ENCODE measurements at regions not wholly inside any gene's neighbourhood (a gene's known extent, or its start where the extent isn't known, plus 50 kb on each side); places are given as distances from the start of the nearest gene placed in this dataset.

DNA sequence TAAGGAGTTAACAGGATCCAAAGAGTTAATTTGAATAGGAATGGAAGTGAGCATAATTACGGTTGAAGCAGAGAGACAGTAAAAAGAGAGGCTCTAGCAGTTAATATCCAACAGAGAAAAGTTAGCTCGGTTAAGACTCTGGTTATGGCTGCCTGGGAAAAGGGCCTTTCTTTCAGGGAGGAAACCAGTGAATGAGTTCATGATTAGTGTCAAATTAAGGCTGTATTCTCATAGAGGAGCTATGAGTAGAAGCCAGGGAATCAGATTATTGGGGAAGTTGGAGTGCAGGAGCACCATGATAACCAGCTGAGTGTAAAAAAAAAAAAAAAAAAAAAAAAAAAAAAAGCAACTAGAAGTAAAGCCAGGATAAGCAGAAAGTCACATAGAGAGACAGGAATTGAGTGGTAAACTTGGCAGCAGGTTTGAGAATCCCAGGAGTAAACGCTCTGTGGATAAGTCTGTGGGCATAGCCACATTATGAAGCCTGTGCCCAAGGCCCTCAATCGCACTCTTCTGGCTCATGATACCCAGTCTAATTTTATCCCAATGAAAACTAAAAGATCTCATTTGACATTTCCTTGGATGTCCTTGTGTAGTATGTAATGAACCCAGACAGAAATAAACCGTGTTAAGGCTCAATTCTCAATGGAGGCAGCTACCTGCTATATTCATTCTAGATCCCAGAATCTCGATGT is 372.6 kb upstream of the MPDZ start:
- peak; percentile 5 for DNase-seq (ENCODE audit: low read depth, low spot score)

- DNase-seq (ENCODE audit: low read depth, low spot score) = no peak
These were observed 372.0 kb upstream of the MPDZ start for GRCh38 chr9:13651526-13651925.

DNA sequence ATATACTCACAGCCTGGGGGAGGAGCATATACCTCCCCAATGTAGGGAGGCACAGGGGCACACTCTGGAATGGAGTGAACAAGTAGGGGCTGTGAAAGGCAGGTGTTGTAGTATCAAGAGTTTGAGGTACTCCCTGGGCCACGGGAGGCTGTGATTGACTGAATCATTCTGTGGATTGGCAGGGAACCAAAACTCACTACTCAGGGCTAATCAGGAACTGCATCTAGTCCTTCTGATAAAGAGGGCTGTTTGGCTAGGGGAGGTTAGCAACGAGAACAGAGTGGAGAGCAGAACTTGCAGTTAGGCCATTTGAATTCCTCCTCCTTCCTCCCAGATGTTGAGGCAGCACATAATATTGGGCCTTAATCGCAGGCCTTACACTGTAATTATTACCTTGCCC is 369.2 kb upstream of the MPDZ start:
- DNase-seq (ENCODE audit: low read depth, low spot score) = peak; percentile 22

DNA sequence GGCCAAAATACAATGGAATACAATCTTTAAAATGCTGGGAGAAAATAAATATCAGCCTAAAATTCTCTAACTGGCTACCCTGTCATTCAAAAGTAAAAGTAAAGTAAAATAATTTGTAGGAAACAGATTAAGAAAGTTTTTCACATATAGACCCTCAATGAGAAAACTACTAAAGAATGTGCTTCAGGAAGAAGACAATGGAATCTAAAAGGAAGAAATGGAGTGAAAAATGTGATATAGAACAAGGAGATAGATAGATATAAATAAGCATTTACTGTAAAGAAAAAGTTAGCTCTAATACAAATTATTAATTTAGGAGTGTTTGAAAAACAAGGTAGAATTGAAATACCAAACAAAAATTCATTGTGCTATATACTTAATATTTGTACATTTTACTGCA is 368.6 kb upstream of the MPDZ start:
- DNase-seq (ENCODE audit: low read depth, low spot score) = no peak

DNA sequence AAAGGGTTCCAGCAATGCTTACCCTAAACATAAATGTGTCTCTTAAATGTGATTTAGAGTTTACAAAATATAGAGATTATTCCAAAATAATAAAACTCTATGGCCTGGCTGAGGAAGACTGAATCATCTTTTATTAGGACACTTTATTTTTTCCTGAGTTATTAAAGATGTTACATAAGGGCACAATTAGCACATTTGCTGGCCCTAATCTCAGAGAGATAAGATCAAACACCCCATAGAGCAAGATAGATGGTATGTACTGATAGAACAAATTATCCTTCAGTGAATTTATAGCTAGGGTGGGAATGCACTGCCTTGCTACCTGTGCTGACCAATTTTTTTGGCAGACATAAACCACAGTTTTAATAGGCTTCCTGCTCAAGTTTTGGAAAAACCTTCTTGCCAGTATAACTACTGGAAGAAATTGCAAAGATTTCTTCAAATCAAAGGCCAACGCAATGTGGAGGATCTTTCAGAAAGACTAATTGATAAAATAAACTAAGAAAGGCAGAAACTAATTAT is 367.1 kb upstream of the MPDZ start:
- DNase-seq (ENCODE audit: low read depth, low spot score) = no peak

DNA sequence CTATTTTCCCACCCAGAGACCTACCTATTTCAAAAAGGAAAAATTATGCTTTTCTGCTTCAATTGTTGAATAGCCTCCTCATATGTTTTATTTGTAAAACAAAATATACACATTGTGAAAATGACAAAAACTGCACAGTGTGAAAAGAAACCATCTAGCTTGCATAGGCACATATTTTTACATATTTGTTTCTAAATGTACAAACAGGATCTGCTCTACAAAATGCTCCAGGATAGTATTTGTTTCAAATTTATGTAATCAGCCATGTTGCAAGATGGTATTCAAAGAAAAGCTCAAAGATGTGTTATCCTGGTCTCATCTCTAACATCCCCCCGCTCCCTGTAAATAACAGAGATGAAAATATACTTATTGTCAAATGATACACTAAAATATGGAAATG is 366.1 kb upstream of the MPDZ start:
- no peak for DNase-seq (ENCODE audit: low read depth, low spot score)

GRCh38 chr9:13644675-13645074 is 365.2 kb upstream of the MPDZ start:
- no peak for DNase-seq (ENCODE audit: low read depth, low spot score)

DNA sequence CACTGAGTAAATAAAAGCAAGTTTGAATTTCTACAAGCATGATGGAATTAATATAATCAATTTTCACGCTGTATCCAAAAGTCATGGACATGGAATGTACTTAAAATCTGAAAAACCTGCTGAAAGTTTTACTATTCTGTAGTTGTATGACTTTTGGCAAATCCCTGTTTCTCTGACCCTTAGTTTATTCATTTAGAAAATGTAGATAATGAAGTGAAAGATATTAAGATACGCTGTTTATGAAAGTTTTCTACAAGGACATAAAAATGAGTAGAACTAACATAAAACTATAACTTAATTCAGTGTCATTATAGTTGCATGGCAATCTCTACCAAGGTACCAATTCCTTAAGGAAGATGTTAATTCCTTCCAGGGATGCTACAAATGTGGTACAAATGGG is 363.2 kb upstream of the MPDZ start:
- no peak for DNase-seq (ENCODE audit: low read depth, low spot score)

DNA sequence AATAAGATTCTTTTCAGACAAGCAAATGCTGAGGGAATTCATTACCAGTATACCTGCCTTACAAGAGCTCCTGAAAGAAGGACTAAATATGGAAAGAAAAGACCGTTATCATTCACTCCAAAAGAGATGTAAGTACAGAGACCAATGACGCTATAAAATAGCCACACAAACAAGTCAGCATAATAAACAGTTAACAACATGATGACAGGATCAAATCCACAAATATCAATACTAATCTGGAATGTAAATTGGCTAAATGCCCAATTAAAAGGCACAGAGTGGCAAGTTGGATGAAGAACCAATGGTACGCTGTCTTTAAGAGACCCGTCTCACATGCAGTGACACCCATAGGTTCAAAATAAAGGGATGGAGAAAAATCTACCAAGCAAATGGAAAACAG is 349.6 kb upstream of the MPDZ start:
- no peak for DNase-seq (ENCODE audit: low read depth, low spot score)

- no peak for DNase-seq (ENCODE audit: low read depth, low spot score)
These were observed 349.0 kb upstream of the MPDZ start for GRCh38 chr9:13628526-13628925.

- no peak for DNase-seq (ENCODE audit: low read depth, low spot score)
These were observed 348.0 kb upstream of the MPDZ start for GRCh38 chr9:13627502-13627901.

DNA sequence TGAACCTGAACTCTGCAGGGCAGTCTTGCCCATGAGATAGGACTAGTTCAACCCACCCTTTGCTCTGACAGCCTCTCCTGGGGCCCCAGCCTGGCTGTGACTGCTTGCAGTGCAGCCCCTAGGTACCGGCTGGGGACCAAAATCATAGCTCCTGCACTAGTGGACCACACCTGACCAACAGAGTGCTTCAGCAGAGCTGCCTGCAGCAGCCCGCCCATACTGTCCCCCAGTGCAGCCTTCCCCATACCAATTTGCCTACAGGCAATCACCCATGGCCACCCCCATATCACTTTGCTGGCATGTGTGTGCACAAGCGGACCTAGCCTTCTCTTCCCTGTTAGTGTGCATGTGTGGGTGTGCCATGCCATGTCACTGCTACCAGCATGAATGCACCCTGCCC is 347.6 kb upstream of the MPDZ start:
- DNase-seq (ENCODE audit: low read depth, low spot score) = no peak

DNA sequence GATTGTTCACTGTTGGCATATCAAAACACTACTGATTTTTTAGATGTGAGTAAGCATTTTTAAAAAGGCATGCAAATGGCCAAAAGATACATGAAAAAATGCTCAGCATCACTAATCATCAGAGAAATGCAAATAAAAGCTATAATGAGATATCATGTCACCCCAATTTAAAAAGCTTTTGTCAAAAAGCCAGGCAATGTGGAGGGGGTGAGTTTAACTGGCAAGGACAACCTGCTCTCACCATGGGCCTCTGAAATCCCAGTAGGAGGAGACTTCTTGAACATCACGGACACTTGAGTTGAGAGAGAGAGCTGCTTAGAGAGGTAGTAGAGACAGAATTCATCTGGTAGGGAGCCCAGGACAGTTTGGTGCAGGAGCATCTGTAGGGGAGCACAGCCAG is 347.1 kb upstream of the MPDZ start:
- DNase-seq (ENCODE audit: low read depth, low spot score) = no peak

GRCh38 chr9:13621872-13622564 is 342.5 kb upstream of the MPDZ start:
- no peak for DNase-seq (ENCODE audit: low read depth, low spot score)

DNA sequence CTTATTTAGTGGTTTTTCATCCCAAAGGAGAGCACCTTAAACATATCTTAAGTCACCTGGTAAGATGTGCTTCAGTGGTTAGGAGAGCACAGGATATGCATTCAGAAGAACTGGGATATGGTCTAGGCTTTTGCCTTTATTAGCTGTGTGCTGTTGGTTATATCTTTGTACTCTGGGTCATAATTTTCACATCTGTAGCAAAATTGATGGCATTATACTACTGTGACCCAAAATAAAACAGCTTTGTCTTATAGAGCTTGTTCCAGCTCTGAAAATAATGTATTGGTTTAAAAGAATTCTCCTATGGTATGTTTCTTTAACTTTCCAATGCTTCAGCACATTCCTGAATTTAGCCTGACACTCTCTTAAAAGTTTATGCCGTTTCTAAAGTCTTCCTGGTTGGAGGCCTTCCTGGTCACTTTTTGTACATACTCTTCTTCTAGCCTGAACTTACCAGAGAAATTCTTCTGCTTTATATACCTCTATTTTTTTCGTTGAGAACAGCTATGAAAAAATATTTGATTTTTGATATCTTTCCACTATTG is 337.1 kb upstream of the MPDZ start:
- DNase-seq (ENCODE audit: low read depth, low spot score) = no peak

GRCh38 chr9:13615660-13616490 is 336.4 kb upstream of the MPDZ start:
- no peak for DNase-seq (ENCODE audit: low read depth, low spot score)

- no peak for DNase-seq (ENCODE audit: low read depth, low spot score)
These were observed 334.6 kb upstream of the MPDZ start for GRCh38 chr9:13614060-13614459.

DNA sequence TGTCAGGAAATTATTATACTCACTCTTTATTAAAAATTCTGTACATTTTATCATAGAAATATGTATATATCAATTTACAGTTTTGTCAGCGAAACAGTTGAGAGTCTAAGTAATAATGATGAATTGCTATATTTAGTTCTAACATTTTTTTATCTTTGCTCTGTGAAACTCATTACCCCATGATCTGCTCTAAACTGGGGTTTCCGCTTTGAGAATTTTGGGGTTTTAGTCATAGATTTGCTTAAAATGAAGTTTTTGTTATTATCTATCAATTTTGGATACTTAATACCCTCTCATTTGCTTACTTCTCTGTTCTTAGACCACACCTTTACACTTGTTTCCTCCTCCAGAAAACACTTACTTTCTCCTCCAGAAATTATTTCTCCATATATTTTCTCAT is 333.8 kb upstream of the MPDZ start:
- no peak for DNase-seq (ENCODE audit: low read depth, low spot score)

DNA sequence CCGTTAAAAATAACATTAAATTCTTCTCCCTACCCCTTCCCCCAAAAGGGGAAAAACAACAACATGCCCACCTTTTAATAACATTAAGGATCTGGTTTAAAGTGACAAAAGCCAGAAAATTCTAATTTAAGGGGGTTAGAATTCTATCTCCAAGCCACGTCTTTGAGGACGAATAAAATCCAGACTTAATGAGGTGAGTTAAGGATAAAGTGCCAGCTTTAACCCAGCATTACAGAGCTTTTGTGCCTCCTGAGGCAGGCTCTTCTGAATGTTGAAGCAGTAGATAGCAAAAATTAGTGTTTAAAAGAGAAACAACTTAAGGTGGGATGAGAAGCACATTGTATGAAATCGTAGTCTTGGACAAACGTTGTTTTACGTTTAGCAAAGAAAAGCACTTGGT is 329.0 kb upstream of the MPDZ start:
- DNase-seq (ENCODE audit: low read depth, low spot score) = peak; percentile 26

GRCh38 chr9:13607481-13608441 is 328.3 kb upstream of the MPDZ start:
- DNase-seq (ENCODE audit: low read depth, low spot score) = peak; percentile 47

- no peak for DNase-seq (ENCODE audit: low read depth, low spot score)
These were observed 327.1 kb upstream of the MPDZ start for GRCh38 chr9:13606586-13606985.
